Renal pelvis (tissue), 1 donor: ENCODE measurements at regions not wholly inside any gene's neighbourhood (a gene's known extent, or its start where the extent isn't known, plus 50 kb on each side); places are given as distances from the start of the nearest gene placed in this dataset.

Experiments used
- DNase-seq: peaks from one replicate; pipeline ENCODE4 v3.0.0-alpha.2; 2013

DNA sequence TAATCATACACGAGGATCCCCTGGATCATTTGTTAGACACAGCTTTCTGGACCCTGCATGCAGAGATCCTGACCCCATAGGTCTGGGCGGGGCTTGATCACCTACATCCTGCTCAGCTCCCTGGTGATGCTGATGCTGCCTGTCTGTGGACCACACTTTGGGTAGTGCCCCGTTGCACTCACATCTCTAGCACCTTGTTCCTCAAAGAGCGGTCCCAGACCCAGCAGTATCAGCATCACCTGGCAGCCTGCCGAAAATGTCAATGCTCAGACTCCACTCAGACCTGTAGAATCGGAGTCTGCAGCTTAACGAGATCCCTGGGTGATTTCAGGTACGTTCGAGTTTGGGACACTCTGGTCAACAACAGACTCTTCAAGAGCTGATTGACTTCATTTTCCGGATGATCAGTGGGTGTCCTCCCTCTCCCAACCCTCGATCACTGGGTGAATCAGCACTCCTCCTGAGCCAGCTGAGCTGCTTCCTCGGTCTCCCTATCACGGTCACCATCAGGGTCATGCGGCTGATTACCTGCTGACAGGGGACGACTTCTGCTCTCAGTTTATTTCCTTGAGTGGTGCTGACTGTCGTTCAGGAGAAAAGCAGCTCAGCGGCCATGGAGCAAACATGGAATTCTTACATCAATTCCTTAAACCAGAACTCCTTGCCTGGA, 150.6 kb upstream of the RAB12 start:
- DNase-seq: no peak

DNA sequence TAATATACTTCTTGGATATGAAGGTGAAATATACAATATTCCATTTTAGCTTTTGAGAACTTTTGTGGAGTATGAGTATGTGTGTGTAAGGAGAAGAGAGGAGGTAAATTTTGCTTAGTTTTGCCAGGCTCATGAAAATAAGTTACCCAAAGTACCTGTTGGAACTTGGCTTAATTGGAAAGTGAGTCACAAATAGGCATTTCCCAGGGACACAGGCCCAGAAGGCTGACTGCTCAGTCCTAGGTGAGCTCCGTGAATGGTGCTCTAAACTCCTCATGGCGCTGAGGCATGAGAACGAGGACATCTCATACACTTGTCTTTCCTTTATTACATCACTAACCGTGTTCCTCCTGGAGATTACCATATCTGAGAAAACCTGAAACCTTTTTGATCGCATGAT, 148.5 kb upstream of the RAB12 start:
- DNase-seq: no peak

DNA sequence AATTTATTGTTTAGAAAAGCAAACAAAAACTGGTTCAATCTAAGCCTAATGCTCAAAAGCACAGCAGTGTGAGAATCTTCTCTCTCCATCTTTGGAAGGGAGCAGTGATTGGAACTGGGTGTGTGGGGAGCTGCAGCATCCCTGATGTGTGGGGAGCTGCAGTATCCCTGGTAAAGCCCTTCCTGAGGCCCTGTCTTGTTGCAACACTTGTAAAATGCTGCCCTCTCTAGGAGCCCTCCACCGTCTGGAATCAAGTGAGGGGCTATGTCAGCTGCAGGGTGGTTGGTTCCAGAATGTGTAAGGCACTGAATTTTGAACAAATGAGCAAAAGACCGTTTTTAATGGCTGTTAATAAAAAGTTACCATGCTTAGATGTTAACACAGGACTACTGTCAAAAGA, 147.7 kb upstream of the RAB12 start:
- no peak for DNase-seq

DNA sequence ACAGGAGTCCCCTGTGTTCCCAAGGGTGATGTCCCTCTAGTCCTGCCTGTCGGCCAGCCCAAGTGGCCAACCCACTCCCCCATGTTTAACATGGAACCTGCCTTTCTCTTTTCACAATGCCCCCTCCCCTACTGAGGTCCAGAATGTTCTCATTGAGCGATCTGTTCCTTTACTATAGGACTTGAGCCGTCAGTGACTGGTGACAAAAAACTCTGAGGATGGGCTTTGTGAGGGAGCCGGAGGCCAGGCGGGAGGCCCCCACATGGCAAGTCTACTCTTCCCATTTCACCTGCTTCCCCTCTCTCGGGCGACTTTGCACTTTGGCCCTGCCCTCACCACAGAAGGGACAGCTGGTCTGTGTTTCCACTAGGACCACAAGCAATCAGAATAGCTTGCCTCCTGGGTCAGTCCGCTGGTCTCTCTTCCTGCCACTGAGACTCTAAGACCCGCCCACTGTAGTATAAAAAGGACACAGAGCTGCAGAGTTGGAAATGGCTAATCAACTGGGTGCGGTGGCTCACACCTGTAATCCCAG, 146.5 kb upstream of the RAB12 start:
- no peak for DNase-seq

DNA sequence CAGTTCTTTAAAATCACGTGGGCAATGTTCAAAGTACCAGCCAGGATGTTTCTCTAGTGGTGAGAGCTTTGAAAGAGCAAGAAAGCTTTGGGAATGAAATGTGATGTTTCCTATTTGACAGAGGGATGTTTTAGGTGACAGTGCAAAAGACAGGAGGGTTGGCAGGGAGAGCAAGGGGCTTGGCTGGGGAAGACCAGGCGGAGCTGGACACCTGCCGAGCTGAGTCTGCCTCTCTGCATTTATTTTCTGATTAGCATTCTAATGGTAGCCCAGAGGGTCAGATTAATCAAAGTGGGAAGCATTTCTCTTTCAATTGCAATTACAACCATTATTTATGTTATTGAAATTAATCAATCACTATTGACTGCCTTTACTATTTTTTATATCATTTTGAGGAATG, 145.4 kb upstream of the RAB12 start:
- no peak for DNase-seq

DNA sequence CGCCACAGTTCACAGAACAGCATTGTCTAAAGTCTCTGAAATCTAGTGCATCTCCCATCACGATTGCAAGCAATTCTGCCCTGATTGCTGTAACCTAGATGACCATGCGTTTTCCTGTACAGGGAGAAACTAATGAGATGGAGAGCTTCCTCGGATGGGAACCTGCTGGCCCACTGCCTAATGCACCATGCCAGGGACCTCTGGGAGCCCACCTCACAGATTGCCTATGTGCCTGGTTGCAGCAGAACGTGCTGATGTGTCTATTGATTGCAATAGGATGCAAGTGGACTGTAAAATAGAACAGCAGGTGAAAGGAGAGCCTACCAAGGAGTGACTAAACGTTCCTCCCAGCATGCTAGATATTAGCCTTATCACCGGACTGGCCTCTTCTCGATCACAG, 141.0 kb upstream of the RAB12 start:
- no peak for DNase-seq

DNA sequence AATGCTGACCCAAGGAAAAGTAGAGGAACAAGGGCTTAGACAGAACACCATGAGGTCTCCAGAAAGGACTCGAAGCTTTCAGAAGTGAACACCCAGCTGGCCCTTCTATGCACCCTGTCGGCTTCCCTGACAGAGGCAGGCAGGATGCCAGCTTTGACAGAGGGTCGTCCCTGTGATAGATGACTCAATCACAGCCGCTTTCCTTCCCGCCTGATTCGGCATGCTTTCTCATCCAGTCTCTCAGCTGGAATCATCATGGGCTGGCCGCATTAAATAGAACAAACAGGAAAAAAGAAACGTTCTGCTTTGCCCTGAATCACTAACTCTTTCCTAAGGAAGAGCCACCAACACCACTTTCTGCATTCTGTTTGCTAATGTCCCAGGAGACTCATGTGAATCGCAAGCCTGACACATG, 140.3 kb upstream of the RAB12 start:
- peak; percentile 30 for DNase-seq

DNA sequence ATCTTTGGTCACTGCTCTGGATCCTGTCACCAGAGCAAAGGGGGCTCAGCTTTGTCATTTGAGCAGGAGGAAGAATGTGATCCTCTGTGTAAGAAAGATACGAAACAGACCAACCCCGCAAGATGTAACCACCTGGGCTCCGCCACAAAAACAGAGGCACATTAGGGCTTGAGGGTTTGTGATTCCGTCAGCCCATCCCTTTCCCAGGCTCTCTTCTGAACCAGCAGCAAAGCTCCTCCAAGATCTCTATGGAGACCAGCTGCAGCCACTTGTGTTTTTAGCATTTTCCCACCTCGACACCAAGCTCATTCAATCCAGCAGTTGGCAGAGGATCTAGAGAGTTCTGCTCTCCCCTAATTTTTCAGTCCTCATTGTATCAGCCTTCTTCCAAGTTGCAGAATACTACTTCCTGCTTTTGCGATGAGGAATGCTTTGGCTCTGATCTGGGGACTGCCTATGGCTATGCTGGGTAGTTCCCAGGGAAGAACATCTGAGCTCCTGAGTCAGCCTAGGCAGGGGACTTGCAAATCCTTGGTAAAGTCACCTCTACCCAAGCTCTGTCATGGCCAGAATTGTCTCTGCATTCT, 139.6 kb upstream of the RAB12 start:
- DNase-seq: no peak

DNA sequence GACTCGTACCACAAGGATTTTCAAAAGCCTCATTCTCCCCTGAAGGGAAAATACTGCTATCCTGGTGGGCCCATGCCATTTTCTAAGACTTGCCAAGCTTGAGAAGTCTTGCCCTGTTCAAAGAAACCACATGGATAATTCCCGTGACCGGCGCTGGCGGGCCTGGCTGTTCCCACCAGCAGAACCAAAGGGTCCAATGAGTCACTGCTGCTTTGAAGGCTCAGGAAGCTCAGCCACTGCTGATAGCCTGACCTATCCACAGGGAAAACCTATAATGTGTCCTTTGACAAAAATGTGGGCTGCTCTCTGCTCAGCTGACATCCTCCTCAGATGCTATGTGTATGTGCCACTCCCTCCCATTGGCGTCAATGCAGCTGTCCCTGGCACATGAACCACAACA, 137.9 kb upstream of the RAB12 start:
- DNase-seq: no peak

DNA sequence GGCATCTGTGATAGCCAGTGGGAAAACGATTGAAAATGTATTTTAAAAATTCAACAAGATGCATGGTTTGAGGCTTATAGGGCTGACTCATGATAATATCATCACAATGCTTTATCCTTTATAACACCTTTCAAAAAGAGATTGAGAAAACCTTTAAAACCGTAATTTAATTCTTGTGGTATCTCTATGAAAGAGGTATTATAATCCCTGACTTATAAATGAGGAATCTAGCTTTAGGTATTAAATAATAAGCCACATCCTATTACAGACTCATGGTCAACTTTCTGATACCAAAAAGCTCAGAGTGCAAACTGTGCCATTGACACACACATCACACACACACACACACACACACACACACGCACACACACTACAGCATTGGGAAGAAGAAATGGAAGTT, 134.6 kb upstream of the RAB12 start:
- DNase-seq: no peak

DNA sequence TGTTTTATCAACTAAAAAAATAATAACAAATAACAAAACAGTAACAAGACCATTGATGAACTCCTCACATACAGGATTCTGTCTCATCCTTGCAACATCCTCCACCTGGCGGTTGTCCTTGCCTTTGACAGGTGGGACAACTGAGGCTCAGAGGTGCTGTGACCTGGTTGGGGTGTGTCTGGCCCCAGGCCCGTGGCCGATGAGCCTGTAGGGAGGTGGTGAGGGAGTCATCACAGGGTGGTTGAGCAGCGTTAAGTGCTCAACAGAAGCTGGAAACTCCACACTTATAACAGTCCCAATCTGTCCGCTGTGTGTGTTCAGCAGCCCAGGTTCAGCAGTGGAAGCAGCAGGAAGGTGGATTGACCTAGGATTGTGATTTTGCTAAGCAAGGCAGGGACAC, 131.6 kb upstream of the RAB12 start:
- DNase-seq: no peak

DNA sequence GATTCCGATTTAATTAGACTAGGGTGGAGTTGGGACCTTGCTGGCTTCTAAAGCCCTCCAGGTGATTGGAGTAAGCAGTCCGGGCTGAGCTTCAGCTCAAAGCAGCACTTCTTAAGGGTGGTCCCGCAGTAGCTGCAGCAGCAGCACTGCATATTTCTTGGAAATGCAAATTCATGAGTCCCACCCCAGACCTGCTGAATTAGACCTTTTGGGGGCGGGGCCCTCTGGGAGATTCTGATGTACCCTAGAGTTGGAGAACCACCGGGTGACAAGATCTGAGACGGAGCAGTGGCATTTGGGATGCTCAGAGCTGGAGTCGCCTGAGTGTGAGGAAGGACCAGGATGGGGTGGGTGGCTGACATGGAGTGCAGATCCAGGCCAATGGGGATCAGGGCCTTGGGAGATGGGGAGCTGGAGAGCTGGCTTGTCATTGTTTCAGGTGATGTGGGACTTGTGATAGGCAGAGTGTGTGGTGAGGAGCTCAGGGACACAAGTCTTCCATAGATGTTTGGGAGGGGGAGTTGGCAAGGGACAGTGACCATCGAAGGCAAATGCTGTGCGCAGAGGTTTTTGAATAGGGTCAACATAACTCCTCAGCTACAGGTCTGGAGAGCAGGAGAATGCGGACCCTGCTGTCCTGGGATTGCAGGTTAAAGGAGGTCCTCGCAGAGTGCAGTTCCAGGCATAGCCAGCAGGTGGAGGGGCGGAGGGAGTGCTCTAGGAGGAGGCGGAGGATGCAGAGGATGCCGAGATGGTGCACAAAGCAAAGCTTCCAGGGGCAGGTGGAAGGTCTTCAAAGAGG, 130.9 kb upstream of the RAB12 start:
- no peak for DNase-seq

DNA sequence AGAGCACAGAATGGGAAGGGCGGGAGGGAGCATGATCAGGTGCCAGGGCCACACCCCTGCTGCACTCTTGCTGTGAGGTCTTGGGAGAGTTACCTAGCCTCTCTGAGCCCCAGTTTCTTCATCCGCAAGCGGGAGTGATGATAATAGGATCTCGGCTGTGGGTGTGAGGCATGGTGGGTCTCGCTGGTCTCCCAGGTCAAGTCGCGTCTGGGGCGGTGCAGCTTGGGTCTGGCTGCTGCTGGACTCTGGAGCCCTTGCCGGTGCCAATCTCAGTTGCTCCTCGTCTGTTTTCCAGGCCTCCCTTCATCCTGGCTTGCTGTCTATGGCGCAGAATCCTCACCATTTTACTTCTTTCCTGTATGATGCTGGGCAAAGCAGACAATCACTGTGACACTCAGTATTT, 130.3 kb upstream of the RAB12 start:
- no peak for DNase-seq

DNA sequence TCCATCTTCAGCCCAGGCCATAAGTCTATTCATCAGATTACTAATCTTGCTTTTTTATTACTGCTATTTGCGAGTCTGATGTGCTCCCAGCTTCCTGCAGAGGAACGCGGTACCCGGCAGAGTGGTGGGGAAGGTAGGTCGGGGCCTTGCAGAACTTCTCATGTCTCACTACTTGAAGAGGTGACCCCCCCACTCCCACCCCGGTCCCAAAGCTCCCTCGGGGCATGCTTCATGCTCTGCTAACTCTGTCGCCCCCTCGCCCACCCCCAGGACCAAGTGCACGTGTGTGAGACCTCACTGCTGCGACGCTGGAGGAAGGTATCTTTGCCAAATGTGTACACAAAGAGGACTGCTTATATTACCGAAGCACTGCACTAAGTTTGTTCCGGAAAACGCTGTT, 129.4 kb upstream of the RAB12 start:
- no peak for DNase-seq

DNA sequence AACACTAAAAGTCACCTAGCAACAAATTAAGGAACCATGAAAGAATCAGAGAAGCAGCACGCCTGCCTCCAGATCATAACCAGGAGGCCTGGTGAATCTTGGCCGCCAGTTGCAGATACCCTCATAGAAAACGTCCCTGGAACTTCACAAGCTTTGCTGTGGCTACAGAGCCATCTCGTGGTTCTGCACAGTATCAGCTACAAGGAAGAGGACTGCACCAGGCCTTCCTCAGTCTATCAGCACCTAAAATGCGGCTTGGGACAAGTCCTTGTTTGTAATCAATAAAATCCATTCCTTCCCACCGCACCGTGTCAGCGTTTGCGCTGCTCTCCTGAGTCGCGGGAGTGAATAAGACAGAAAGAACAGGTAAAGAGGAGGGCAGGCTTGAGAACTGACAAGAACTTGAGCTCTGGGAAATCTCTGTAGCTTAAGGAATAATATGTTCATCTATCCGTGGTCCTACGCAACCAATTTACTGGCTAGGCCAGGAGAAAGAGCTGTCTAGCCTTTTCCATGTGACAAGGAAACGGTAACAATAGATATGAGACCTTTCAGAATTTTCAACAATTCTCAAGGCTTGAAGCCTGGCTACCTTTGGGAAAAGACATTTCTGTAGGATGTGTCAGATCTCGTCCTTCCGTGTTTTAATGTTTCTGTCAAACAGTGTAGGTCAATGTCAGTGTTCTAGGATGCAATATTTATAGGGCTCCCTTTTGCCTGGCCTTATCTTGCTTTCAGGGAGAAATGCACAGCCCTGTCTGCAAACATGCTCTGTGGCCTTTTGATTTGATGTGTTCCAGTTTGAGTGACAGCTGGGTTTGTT, 128.5 kb upstream of the RAB12 start:
- DNase-seq: peak; percentile 59

DNA sequence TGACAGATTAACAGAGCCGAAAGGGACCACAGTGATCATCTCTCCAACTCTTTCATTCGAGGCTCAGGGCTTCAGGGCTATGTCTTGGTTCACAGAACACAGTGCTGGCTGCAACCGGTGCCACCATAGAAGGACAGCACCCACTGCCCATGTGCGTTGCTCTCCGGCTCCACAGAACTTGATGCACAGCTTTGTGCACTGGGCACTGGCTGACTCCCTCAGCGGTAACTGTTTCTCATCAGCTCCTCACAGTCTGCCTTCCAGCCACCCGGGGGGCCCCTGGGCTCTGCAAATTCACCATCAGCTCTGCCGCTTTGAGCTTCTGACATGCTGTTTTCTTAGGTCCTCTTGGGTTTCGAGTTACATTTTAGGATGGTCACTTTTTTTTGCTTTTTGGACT, 124.3 kb upstream of the RAB12 start:
- no peak for DNase-seq

DNA sequence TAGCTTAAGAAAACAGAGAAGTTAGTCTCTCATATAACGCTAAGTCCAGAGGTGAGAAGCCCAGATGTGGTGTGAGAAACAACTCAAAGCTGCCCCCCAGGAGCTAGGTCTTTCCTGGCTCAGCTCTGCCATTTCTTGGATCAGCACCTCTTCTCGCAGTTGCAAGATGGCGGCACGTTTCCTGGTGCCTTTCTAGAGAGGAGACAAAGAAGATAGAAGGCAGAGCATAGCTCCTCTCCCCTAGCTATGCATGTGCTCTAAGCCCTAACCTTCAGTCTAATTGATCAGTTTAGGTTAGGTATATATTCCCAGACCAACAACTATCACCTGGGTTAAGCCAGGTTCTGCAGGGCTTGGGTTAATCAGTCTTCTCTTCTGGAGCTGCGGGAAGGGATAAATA, 119.5 kb upstream of the RAB12 start:
- no peak for DNase-seq

DNA sequence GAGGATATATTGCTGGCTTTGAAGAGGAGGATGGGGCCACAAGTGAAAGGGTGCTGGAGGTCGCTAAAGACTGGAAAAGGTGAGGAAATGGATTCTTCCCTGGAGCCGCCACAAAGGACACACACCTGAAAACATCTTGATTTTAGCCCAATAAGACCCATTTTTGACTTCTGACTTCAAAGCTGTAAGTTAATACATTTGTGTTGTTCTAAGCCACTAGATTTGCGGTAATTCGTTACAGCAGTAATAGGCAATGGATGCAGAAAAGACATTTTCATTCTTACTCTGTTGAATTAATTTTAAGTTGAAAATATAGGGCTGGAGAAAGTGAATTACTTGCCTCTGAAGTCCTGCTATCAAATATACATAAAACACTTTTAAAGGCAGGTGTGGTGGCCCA, 117.7 kb upstream of the RAB12 start:
- no peak for DNase-seq

DNA sequence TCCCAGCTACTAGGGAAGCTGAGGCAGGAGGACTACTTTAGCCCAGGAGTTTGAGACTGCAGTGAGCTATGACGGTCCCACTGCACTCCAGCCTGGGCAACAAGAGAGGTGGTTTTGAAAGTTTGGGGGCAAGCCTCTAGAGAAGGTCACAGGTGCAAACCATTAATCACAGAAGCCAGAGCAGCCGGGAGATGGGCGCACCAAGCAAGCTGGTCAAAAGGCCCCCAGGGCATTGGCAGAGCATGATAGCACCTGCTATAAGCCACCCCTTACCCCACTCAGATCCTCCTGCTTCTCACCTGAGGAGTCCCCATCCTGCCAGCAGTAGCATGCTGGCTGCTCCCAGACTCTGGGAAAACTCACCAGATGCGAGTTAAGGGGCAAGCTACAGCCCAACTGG, 116.1 kb upstream of the RAB12 start:
- DNase-seq: no peak

DNA sequence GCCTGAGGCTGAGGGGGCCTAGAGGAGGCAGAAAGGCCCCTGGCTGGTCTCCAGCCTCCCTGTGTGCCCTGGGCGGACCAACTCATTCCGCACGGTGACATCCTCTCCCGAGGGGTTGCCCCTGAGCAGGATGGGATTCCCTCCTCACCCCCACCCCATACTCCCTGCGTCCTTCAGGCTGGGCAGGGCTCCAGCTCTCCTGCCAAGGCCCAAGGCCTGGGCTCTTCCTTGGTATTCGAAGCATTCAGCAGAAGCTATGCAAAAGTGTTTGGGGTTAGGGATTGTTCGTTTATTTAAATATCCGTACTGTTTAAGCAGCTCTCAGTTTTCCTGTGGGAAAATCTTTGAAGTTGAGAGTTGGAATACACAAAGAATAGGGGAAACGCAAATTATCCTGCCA, 113.1 kb upstream of the RAB12 start:
- no peak for DNase-seq

DNA sequence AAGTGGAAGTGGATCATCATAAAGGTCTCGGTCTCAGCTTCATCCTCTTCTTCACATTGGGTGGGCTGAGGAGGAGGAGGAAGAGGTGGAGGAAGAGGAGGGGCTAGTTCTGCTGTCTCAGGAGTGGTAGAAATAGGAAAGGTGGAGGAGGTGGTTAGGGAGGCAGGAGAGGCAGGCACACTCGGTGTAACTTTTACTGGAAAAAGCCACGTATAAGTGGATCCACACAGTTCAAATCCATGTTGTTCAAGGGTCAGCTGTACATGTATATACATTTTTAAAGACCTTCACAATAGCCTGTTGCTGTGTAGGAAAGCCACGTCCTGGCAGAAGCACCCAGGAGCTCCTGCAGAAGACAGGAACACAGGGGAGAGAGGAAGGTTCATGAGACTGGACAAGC, 110.3 kb upstream of the RAB12 start:
- DNase-seq: no peak
